A673 (cell line): ENCODE measurements at regions not wholly inside any gene's neighbourhood (a gene's known extent, or its start where the extent isn't known, plus 50 kb on each side); places are given as distances from the start of the nearest gene placed in this dataset.

ENCODE experiments used
- CTCF ChIP-seq: fragments of 300-800, 200-600 bp; sonication (generic); conservative IDR thresholded peaks from 2 replicates; pipeline ENCODE4 v1.5.1; 2017; ENCODE audit warnings: low read depth, mild to moderate bottlenecking, antibody characterized with exemption, low read length, moderate library complexity, mixed read lengths
- EZH2 ChIP-seq: fragments of 200-600 bp; sonication (generic); IDR thresholded peaks from 2 replicates; pipeline ENCODE4 v1.6.1; 2017; ENCODE audit warnings: borderline replicate concordance, low read depth, mild to moderate bottlenecking, mixed read lengths, antibody characterized with exemption, low read length; ENCODE audit not compliant: poor library complexity, severe bottlenecking

- no peak for TF ChIP-seq CTCF
- no peak for TF ChIP-seq EZH2
Measured at GRCh38 chr20:6641012-6641411, 126.5 kb upstream of the BMP2 start.
